ENCODE measurements at regions not wholly inside any gene's neighbourhood (a gene's known extent, or its start where the extent isn't known, plus 50 kb on each side); places are given as distances from the start of the nearest gene placed in this dataset.

DNA sequence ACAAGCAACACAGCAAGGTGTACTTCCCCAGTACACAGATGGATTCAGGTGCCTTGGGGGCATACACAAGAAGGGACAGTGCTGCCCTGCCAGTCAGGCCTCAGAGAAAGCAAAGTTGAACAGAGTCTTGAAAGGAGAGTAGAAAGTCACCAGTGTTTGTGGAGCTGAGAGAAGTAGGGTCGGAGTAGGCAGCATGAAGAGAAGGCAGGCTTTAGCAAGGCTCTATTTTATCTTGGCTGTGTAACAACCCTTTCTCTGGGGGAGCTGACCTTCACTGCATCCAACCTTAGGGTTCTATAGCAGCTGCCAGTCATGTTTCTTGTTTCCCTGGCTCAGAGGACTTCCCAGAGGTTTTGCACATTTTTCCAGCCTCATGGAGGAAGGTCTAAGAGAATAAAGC lies 77.4 kb upstream of the BLID start:
- peaks cover 9 to 11% of the 10 kb centered on the region in 2 donors for H3K27me3 Mint-ChIP-seq (ENCODE audit: low read depth in 2 of 2)
- ATAC-seq: no peak
- Histone ChIP-seq H3K27ac (ENCODE audit: low read length) (no peak overlapping the region), H3K9me3 (ENCODE audit: control insufficient read depth, insufficient read depth, low read length) (no peaks in the 10 kb centered on the region), H3K27me3 (ENCODE audit: control insufficient read depth, insufficient read depth, low read length) (peaks cover 3% of the 10 kb centered on the region), H3K4me3 (ENCODE audit: low read length) (no peak overlapping the region), H3K4me1 (ENCODE audit: control insufficient read depth, insufficient read depth, low read length) (no peaks in the 10 kb centered on the region), H3K36me3 (ENCODE audit: control insufficient read depth, insufficient read depth, low read length) (no peaks in the 10 kb centered on the region)
- H3K9me3 Mint-ChIP-seq: no peaks in the 10 kb centered on the region
- 33% methylated on average over 1 of the region's 1 CpG for whole genome bisulfite sequencing (ENCODE audit: insufficient coverage)
- TF ChIP-seq, protein P1, sequence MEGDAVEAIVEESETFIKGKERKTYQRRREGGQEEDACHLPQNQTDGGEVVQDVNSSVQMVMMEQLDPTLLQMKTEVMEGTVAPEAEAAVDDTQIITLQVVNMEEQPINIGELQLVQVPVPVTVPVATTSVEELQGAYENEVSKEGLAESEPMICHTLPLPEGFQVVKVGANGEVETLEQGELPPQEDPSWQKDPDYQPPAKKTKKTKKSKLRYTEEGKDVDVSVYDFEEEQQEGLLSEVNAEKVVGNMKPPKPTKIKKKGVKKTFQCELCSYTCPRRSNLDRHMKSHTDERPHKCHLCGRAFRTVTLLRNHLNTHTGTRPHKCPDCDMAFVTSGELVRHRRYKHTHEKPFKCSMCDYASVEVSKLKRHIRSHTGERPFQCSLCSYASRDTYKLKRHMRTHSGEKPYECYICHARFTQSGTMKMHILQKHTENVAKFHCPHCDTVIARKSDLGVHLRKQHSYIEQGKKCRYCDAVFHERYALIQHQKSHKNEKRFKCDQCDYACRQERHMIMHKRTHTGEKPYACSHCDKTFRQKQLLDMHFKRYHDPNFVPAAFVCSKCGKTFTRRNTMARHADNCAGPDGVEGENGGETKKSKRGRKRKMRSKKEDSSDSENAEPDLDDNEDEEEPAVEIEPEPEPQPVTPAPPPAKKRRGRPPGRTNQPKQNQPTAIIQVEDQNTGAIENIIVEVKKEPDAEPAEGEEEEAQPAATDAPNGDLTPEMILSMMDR (IDR thresholded peaks at IDR 0.05): no peak
- no peak for DNase-seq
- H3K36me3 Mint-ChIP-seq: no peaks in the 10 kb centered on the region
- no peaks in the 10 kb centered on the region for H3K4me1 Mint-ChIP-seq
- H3K4me3 Mint-ChIP-seq: no peak overlapping the region
- no peak overlapping the region for H3K27ac Mint-ChIP-seq
- intact Hi-C loops (cut with micrococcal nuclease): no loop called here

DNA sequence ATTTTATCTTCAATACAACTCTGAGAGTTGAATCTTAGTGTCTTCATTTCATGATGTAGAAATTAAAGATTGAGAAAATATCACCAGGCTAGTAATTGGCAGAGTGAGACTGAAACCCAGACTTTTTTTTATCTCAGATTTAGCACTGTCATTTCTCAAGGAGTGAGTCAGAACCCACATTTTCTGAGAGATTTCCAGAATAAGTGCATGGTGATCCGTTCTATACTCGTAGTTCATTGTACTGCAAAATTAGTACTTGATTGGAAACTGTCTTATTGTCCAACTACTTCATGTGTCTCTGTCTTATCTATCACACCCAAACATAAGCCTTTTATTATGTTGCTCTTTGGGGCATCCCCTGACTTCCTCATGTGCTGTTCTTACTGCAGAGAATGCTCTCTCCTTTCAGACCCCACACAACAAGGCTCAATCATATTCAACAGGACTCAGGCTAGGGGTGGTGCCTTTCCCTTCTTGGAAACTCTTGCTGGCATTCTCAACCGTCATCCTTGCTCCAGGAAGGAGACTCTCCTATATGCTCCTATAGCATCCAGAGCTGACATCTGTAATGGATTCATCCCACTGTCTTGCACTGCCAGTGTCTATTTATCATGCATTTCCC lies 76.7 kb upstream of the BLID start:
- intact Hi-C loops (cut with micrococcal nuclease): no loop called here
- ATAC-seq (no peak), DNase-seq (no peak)
- Histone ChIP-seq H3K36me3 (ENCODE audit: control insufficient read depth, insufficient read depth, low read length) (no peaks in the 10 kb centered on the region), H3K27ac (ENCODE audit: low read length) (no peak overlapping the region), H3K4me1 (ENCODE audit: control insufficient read depth, insufficient read depth, low read length) (no peaks in the 10 kb centered on the region), H3K9me3 (ENCODE audit: control insufficient read depth, insufficient read depth, low read length) (no peaks in the 10 kb centered on the region), H3K4me3 (ENCODE audit: low read length) (no peak overlapping the region), H3K27me3 (ENCODE audit: control insufficient read depth, insufficient read depth, low read length) (peaks cover 3% of the 10 kb centered on the region)
- TF ChIP-seq, protein P1 (IDR thresholded peaks at IDR 0.05): no peak
- WGBS (ENCODE audit: insufficient coverage): 47% methylated on average over 3 of the region's 3 CpGs
- H3K27ac Mint-ChIP-seq: no peak overlapping the region
- H3K36me3 Mint-ChIP-seq: no peaks in the 10 kb centered on the region
- H3K9me3 Mint-ChIP-seq: no peaks in the 10 kb centered on the region
- no peak overlapping the region for H3K4me3 Mint-ChIP-seq
- peaks cover 9 to 10% of the 10 kb centered on the region in 2 donors for H3K27me3 Mint-ChIP-seq (ENCODE audit: low read depth in 2 of 2)
- H3K4me1 Mint-ChIP-seq: no peaks in the 10 kb centered on the region

DNA sequence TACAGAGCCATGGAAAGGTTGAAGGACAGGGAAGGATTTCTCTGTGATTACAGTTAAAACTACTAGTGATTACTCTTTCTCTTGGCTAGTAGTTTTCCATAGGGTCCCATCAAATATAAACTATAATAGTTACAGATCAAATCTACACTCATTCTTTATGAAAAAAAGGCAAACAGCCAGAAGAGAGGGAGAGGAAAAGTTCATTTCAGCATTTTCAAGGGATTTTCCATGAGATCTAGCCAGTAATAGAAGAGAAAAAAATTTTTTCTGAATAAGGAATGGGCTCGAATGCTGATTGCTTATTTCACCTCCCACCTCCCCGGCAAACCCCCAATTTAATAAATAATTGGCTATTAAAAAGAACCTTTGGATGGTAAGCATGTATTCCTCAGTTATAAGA lies 74.8 kb upstream of the BLID start:
- no peak overlapping the region for H3K4me3 ChIP-seq (ENCODE audit: low read length)
- H3K9me3 Mint-ChIP-seq: no peaks in the 10 kb centered on the region
- no peak overlapping the region for H3K27ac Mint-ChIP-seq
- TF ChIP-seq, protein P1 (IDR thresholded peaks at IDR 0.05): no peak
- WGBS (ENCODE audit: insufficient coverage): no CpG with 5 or more reads among the region's 2 CpGs
- no peaks in the 10 kb centered on the region for H3K36me3 Mint-ChIP-seq
- H3K27ac ChIP-seq (ENCODE audit: low read length): no peak overlapping the region
- peaks cover 7 to 9% of the 10 kb centered on the region in 2 donors for H3K27me3 Mint-ChIP-seq (ENCODE audit: low read depth in 2 of 2)
- H3K27me3 ChIP-seq (ENCODE audit: control insufficient read depth, insufficient read depth, low read length): no peaks in the 10 kb centered on the region
- H3K4me1 ChIP-seq (ENCODE audit: control insufficient read depth, insufficient read depth, low read length): no peaks in the 10 kb centered on the region
- no peaks in the 10 kb centered on the region for H3K36me3 ChIP-seq (ENCODE audit: control insufficient read depth, insufficient read depth, low read length)
- H3K9me3 ChIP-seq (ENCODE audit: control insufficient read depth, insufficient read depth, low read length): no peaks in the 10 kb centered on the region
- no peak for DNase-seq
- no peaks in the 10 kb centered on the region for H3K4me1 Mint-ChIP-seq
- ATAC-seq: no peak
- no peak overlapping the region for H3K4me3 Mint-ChIP-seq
- intact Hi-C loops (cut with micrococcal nuclease): no loop called here

DNA sequence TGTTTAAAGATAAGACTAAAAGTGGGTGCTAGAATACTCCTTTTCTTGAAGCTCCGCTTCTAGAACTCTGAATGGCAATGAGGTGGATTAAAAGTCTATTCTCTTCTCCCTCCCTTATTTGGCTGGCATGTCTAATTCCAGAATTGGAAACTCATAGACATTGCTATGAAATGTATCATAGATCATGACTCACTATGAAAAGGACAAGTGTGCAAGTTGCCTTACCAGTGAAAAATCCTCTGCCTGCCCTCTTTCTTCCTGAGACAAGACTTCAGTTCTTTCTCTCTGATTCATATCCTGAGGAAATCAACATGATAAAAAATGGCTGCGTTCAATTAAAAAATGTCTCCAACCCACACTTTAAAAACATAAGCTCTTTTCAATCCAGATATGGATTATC lies 73.2 kb upstream of the BLID start:
- H3K27me3 Mint-ChIP-seq (ENCODE audit: low read depth in 2 of 2): peaks cover 13 to 16% of the 10 kb centered on the region in 2 donors
- no peaks in the 10 kb centered on the region for H3K27me3 ChIP-seq (ENCODE audit: control insufficient read depth, insufficient read depth, low read length)
- intact Hi-C loops (cut with micrococcal nuclease): no loop called here
- TF ChIP-seq, protein P1 (IDR thresholded peaks at IDR 0.05): no peak
- H3K4me3 Mint-ChIP-seq: no peak overlapping the region
- H3K36me3 Mint-ChIP-seq: no peaks in the 10 kb centered on the region
- ATAC-seq (no peak), DNase-seq (no peak)
- H3K27ac ChIP-seq (ENCODE audit: low read length): no peak overlapping the region
- WGBS (ENCODE audit: insufficient coverage): 80% methylated on average over 1 of the region's 2 CpGs
- no peaks in the 10 kb centered on the region for H3K9me3 ChIP-seq (ENCODE audit: control insufficient read depth, insufficient read depth, low read length)
- no peak overlapping the region for H3K27ac Mint-ChIP-seq
- no peaks in the 10 kb centered on the region for H3K9me3 Mint-ChIP-seq
- H3K4me1 ChIP-seq (ENCODE audit: control insufficient read depth, insufficient read depth, low read length): no peaks in the 10 kb centered on the region
- no peak overlapping the region for H3K4me3 ChIP-seq (ENCODE audit: low read length)
- H3K4me1 Mint-ChIP-seq: no peaks in the 10 kb centered on the region
- H3K36me3 ChIP-seq (ENCODE audit: control insufficient read depth, insufficient read depth, low read length): no peaks in the 10 kb centered on the region

Measured in natural killer cell (primary cell).